Activated CD4-positive, alpha-beta T cell treated with anti-CD3 and anti-CD28 coated beads, Interleukin-2, amount 10 ng/mL, durations not matched to agents 7 days and 5 days (primary cell): ENCODE measurements at regions not wholly inside any gene's neighbourhood (a gene's known extent, or its start where the extent isn't known, plus 50 kb on each side); places are given as distances from the start of the nearest gene placed in this dataset.

ENCODE experiments used
- CTCF ChIA-PET: fragments of 350-600 bp; sonication (Branson Sonifier 250); formaldehyde crosslinking; loops from one replicate; lab custom pipeline; 2021; ENCODE audit warnings: antibody characterized with exemption; lab: Charles Lee
- POLR2A ChIA-PET: fragments of 350-600 bp; sonication (Branson Sonifier 250); formaldehyde crosslinking; loops from one replicate; lab custom pipeline; 2021; ENCODE audit warnings: antibody characterized with exemption; lab: Charles Lee
- DNase-seq: peaks from one replicate; pipeline ENCODE4 v3.0.0-alpha.2; 2020
- H3K27ac Mint-ChIP-seq: one replicate; pipeline ENCODE4 v1.8.0; 2021; ENCODE audit warnings: mild to moderate bottlenecking, moderate library complexity, mixed read lengths
- H3K27me3 Mint-ChIP-seq: one replicate; pipeline ENCODE4 v1.8.0; 2021; ENCODE audit warnings: mixed read lengths
- H3K36me3 Mint-ChIP-seq: one replicate; pipeline ENCODE4 v1.8.0; 2021; ENCODE audit warnings: low read depth, mixed read lengths
- H3K4me1 Mint-ChIP-seq: one replicate; pipeline ENCODE4 v1.8.0; 2021; ENCODE audit warnings: mixed read lengths
- H3K4me3 Mint-ChIP-seq: one replicate; pipeline ENCODE4 v1.8.0; 2021; ENCODE audit warnings: mild to moderate bottlenecking, moderate library complexity, mixed read lengths
- H3K9me3 Mint-ChIP-seq: one replicate; pipeline ENCODE4 v1.8.0; 2021; ENCODE audit warnings: mixed read lengths

DNA sequence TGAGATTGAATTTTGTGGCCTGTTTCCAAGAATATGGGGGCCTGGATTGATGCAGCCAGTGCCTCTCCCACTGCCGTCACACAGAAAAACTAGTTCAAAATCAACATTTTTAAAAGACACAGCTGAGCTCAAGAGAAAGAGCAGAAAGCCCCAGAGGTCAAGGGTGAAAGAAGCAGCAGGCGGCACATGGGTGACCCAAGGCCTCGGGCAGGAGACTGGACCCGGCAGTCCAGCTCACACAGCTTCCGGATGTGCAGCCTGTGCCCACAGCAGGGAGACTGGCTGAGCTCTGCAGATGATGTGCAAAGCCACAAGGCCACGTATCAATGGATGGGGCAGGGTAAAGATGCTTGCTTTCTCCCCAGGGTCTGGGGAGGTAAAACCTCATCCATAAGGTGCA lies 50.4 kb upstream of the RNF32 start:
- peaks cover 16% of the 10 kb centered on the region for H3K27me3 Mint-ChIP-seq
- POLR2A ChIA-PET, result no interaction called here
- H3K36me3 Mint-ChIP-seq, result no peaks in the 10 kb centered on the region
- CTCF ChIA-PET, result no interaction called here
- peaks cover 9% of the 10 kb centered on the region for H3K9me3 Mint-ChIP-seq
- no peaks in the 10 kb centered on the region for H3K4me1 Mint-ChIP-seq
- no peak for DNase-seq
- H3K4me3 Mint-ChIP-seq, result no peak overlapping the region
- no peak overlapping the region for H3K27ac Mint-ChIP-seq

DNA sequence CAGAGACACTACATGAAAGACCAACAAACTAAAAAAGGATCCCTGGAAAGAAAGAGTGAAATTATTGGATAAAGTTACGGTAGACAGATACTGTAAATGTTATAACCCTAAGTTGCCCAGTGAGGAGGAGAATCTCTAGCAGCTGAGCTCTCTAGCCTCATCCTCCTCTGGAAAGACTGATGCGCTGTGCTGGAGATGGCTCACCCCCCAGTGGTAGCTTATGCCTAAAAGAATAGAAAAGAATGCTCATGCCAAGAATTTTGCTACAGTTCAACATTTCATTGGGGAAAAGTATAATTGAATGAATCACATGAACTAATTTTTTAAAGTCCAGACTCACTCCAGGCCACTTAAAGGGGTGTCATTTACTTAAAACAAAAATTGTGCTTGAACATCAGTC lies 50.8 kb upstream of the RNF32 start:
- H3K27me3 Mint-ChIP-seq, result peaks cover 20% of the 10 kb centered on the region
- ChIA-PET CTCF (no interaction called here), POLR2A (no interaction called here)
- H3K4me3 Mint-ChIP-seq, result no peak overlapping the region
- no peaks in the 10 kb centered on the region for H3K36me3 Mint-ChIP-seq
- H3K27ac Mint-ChIP-seq, result no peak overlapping the region
- H3K9me3 Mint-ChIP-seq, result peaks cover 9% of the 10 kb centered on the region
- no peak for DNase-seq
- no peaks in the 10 kb centered on the region for H3K4me1 Mint-ChIP-seq

DNA sequence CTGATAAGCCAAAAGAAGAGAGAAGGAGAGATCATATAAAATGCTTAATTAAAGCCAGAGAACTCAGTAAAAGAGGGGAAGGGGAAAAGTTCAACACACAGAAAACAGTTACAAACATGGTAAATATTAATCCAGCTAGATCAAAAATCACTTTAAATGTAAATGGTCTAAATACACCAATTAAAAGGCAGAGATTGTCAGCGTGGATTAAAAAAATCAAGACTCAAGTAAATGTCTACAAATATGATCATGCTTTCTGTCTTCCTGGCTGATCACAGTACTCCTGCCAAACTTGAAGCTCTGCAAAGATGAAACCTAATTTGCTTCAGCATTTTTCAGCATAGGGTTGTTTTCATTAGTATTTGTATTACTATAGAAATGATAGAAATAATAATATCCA lies 54.6 kb upstream of the RNF32 start:
- POLR2A ChIA-PET, result no interaction called here
- H3K4me3 Mint-ChIP-seq, result no peak overlapping the region
- H3K36me3 Mint-ChIP-seq, result no peaks in the 10 kb centered on the region
- H3K27ac Mint-ChIP-seq, result no peak overlapping the region
- no peaks in the 10 kb centered on the region for H3K9me3 Mint-ChIP-seq
- no peaks in the 10 kb centered on the region for H3K4me1 Mint-ChIP-seq
- peaks cover 17% of the 10 kb centered on the region for H3K27me3 Mint-ChIP-seq
- CTCF ChIA-PET, result no interaction called here
- no peak for DNase-seq

DNA sequence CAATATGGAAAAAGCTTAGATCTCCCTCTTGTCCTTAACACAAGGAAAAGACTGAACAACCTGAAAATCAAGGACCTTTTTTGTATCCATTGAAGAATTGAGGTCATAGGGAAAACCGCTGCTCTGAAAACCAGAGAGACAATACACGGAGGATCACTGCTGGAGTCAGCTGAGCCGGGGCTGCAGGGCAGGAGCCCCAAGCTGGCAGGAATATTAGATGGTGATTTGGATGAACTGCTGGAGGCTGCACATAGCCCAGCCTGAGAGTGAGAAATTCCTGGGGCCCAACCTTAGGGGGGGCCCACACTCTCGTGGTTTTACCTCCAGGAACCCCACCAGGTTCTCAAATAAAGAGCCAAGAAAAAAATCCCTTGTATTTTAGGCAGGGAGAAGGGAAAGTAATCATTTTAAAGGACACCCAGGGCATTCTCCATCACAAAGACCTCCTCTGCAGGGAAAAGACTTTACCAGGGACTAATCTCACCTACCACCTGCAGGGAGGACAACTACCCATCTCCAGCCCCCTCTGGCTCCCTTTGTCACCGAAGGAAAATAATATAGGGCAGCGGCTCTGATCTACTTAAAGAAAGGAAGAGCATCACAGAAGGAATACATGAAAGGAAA lies 55.4 kb upstream of the RNF32 start:
- H3K9me3 Mint-ChIP-seq, result no peaks in the 10 kb centered on the region
- no peaks in the 10 kb centered on the region for H3K4me1 Mint-ChIP-seq
- DNase-seq, result no peak
- ChIA-PET POLR2A (no interaction called here), CTCF (no interaction called here)
- H3K36me3 Mint-ChIP-seq, result no peaks in the 10 kb centered on the region
- H3K4me3 Mint-ChIP-seq, result no peak overlapping the region
- H3K27ac Mint-ChIP-seq, result no peak overlapping the region
- H3K27me3 Mint-ChIP-seq, result peaks cover 19% of the 10 kb centered on the region

DNA sequence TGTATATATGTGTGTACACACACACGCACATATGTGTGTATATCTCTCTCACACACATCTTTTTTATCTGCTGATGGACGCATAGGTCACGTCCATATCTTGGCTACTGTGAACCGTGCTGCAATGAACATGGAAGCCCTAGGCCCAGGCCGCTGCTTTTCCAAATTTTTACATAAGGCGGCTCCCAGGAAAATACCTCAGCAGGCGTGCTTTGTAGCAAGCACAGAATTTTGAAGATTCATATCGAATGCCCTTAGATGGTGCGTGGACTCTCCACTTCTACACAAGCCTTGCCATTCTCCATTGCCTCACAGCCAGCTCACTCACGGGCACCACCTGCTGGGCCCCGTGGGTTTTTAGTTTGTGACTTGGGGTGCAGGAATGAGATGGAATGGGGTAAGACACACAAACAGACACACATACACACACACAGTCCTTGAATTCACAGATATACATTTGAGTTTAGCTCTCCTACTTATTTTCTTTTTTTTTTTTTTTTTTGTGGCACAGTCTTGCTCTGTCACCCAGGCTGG lies 57.9 kb upstream of the RNF32 start:
- no peaks in the 10 kb centered on the region for H3K9me3 Mint-ChIP-seq
- ChIA-PET CTCF (no interaction called here), POLR2A (no interaction called here)
- H3K27me3 Mint-ChIP-seq, result peaks cover 15% of the 10 kb centered on the region
- no peaks in the 10 kb centered on the region for H3K4me1 Mint-ChIP-seq
- H3K36me3 Mint-ChIP-seq, result no peaks in the 10 kb centered on the region
- DNase-seq, result no peak
- H3K4me3 Mint-ChIP-seq, result no peak overlapping the region
- no peak overlapping the region for H3K27ac Mint-ChIP-seq

DNA sequence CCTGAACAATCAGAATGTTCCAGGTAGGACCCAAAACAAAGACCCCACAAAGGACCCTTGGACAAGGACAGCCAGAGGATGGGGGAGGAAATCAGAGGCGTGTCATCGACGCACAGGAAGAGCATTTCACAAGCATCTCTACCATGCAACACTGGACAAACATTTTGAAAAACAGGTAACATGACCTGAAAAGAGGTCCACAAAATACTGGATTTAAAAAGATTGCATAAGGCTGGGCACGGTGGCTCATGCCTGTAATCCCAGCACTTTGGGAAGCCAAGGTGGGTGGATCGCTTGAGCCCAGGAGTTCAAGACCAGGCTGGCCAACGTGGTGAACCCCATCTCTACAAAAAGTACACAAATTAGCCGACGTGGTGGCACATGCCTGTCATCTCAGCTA lies 60.5 kb upstream of the RNF32 start:
- H3K27ac Mint-ChIP-seq, result no peak overlapping the region
- H3K9me3 Mint-ChIP-seq, result no peaks in the 10 kb centered on the region
- H3K4me1 Mint-ChIP-seq, result no peaks in the 10 kb centered on the region
- ChIA-PET POLR2A (no interaction called here), CTCF (no interaction called here)
- no peak for DNase-seq
- no peaks in the 10 kb centered on the region for H3K36me3 Mint-ChIP-seq
- peaks cover 15% of the 10 kb centered on the region for H3K27me3 Mint-ChIP-seq
- no peak overlapping the region for H3K4me3 Mint-ChIP-seq

DNA sequence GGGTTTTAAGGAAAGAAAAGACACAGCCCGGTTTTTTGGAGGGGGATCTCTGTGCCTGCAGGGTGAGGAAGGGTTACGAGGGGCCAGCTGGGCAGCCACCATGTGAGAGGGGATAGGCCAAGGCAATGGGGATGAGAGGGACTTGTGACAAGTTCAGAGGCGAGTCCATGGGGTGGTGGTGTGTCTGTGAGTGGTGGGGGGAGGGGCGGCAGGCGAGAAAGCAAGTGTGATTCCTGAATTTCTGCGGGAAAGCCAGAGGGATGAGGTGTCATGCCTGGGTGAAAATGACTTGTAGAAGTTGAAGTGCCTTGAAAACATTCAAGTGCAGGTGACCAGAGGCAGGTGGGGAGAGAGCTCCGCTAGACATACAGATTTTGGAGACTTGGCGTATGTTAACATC lies 61.0 kb upstream of the RNF32 start:
- DNase-seq, result no peak
- CTCF ChIA-PET, result no interaction called here
- H3K27me3 Mint-ChIP-seq, result peaks cover 17% of the 10 kb centered on the region
- H3K4me3 Mint-ChIP-seq, result no peak overlapping the region
- no peaks in the 10 kb centered on the region for H3K4me1 Mint-ChIP-seq
- POLR2A ChIA-PET, result no interaction called here
- H3K36me3 Mint-ChIP-seq, result no peaks in the 10 kb centered on the region
- no peaks in the 10 kb centered on the region for H3K9me3 Mint-ChIP-seq
- H3K27ac Mint-ChIP-seq, result no peak overlapping the region

DNA sequence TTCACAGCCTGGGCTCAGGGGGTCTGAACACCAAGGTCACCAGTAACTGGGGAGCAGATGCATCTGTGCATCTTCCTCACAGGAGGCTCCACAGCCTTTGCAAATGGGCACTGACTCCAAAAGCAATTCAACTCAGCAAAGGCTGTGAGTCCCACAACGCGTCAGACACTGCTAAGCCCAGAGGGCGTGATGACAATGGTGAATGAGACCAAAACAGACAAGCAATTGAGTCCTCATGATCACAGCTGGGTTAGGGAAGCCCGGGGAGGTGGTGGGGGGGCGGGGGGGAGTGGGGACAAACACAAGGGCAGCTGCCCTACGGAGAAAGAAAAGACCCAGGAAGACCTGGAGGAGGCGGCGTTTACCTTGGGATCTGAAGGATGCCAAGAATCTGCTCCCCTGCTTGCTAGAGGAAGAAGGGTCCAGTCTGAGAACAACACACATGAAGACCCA lies 61.6 kb upstream of the RNF32 start:
- Mint-ChIP-seq H3K4me3 (no peak overlapping the region), H3K27ac (no peak overlapping the region), H3K27me3 (peaks cover 22% of the 10 kb centered on the region), H3K36me3 (no peaks in the 10 kb centered on the region), H3K4me1 (no peaks in the 10 kb centered on the region), H3K9me3 (no peaks in the 10 kb centered on the region)
- POLR2A ChIA-PET, result no interaction called here
- CTCF ChIA-PET, result no interaction called here
- DNase-seq, result no peak

DNA sequence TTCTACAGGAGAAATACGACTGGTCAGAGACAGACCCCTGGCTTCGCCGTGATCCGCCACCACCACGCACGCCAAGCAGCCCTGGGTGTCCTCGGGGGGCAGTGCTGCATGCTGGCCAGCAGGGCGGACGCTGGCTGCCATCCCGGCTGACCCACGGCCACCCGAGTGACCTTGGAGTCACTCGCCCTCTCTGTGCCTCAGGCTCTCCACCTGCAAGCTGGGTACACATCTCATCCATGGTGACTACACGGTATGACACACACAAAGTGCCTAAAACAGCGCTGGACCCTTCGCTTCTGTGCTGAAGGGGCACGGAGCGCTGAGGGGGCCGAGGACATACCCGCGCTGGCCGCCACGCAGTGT lies 62.0 kb upstream of the RNF32 start:
- Mint-ChIP-seq H3K36me3 (no peaks in the 10 kb centered on the region), H3K4me1 (no peaks in the 10 kb centered on the region), H3K27ac (no peak overlapping the region), H3K9me3 (no peaks in the 10 kb centered on the region), H3K4me3 (no peak overlapping the region), H3K27me3 (peaks cover 27% of the 10 kb centered on the region)
- no peak for DNase-seq
- ChIA-PET POLR2A (no interaction called here), CTCF (no interaction called here)

DNA sequence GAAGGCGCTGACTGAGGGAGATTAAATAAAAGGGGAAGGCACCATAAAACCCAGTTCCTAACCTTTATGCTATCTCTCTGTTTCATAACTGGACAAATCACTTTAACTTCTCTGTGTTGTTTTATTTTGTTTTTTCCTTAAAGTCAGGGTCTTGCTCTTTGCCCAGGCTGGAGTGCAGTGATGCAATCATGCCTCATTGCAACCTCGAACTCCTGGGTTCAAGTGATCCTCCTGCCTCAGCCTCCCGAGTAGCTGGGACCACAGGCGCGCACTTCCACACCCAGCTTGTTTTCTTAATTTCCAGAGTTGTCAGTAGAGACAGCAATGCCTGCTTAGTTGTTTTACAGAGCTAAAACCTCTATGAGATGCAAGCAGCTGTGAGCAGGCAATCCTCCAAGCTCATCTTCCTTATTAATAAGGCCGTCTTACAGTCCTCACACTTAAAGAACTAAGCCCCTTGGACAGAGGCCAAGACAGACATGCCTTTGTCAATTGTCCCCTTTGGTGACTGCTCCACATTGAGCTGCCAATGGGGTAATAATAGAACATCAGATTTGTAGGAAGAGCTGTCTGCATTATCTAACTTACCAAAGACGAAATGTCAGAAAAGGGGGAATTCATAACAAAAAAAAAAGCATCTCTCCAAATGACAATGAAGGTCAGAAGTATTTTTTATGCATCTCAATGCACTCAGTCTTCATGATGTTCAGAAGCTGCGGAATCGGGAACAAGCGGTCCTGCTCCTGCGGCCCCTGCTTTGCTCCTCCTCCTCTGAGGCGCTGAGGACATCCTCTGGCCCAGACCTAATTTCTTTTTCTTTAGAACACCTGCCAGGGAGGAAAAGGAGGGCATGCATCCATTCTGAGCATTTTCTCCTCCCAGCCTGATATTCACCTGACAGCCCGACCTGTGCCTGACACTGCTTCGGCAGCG lies 62.7 kb upstream of the RNF32 start:
- Mint-ChIP-seq H3K4me1 (no peaks in the 10 kb centered on the region), H3K36me3 (no peaks in the 10 kb centered on the region), H3K27ac (no peak overlapping the region), H3K9me3 (no peaks in the 10 kb centered on the region), H3K4me3 (no peak overlapping the region), H3K27me3 (peaks cover 33% of the 10 kb centered on the region)
- DNase-seq, result no peak
- CTCF ChIA-PET, result no interaction called here
- POLR2A ChIA-PET, result no interaction called here

DNA sequence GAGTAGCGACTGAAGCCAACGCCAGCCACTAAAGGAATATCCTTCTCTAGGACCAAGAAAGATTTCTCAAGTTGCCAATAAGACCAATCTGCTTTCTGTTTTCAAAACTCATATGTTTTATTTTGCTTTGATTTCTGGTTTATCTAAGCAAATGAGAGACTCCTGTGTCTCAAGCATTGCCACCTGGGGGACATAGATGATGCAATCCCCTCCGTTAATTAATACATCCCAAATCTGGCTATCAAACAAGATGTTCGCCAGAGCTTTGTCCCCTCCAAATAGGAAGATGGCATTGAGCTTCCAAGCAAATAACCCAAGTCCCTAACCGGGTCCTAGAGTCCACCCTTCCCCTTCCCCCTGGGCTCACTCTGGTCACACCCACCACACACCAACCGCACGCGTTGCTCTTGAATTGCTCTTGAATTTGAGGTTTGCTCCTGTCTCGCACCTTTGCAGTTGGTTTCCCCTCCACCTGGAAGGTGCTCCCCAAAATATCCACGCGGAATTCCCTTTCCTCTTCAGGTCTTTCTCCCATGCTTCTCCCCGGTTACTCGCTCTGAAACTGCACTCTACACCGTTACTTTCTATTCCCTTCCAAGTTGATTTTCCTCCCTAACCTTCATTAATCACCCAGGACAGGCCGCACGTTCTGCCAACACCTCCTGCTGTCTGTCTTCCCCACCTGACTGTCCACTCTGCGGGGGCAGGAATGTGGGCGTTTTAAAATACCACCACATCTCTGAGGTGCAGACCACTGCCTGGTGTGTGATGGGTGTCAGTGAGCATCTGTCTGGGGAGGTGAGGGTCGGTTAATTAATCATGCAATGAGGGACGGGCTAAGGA lies 64.1 kb upstream of the RNF32 start:
- Mint-ChIP-seq H3K4me3 (no peak overlapping the region), H3K27me3 (peaks cover 35% of the 10 kb centered on the region), H3K9me3 (no peaks in the 10 kb centered on the region), H3K27ac (no peak overlapping the region), H3K4me1 (no peaks in the 10 kb centered on the region), H3K36me3 (no peaks in the 10 kb centered on the region)
- ChIA-PET POLR2A (no interaction called here), CTCF (interaction anchor here (1.7 kb wide), 1 partner anchor 18 kb away, joined by 3 read pairs; no protein-coding TSS in a partner anchor)
- DNase-seq, result no peak

DNA sequence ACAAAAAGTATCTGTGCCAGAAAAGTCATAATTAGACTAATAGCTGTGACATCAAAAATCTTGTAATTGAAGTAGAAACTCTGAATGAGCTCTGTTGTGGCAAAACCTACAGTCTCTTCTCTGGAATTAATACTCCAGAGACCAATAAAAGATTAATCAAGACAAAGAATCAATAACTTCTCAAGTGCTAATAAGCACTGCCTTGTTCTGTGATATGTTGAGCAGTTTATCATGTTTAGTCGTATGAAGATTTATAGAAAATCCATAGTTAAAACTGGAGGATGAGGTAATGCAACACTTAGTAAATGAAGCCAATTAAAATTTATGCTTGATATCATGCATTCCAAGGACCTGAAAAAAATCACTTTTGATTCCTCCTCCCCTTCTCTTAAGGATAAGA lies 72.3 kb upstream of the RNF32 start:
- ChIA-PET POLR2A (no interaction called here), CTCF (interaction anchor here (1.5 kb wide), 1 partner anchor 10 kb away, joined by 5 read pairs; no protein-coding TSS in a partner anchor)

More for the DNA sequence above, 72.3 kb upstream of the RNF32 start:
- no peaks in the 10 kb centered on the region for H3K4me1 Mint-ChIP-seq
- H3K4me3 Mint-ChIP-seq, result no peak overlapping the region
- peaks cover 8% of the 10 kb centered on the region for H3K27me3 Mint-ChIP-seq
- peaks cover 13% of the 10 kb centered on the region for H3K9me3 Mint-ChIP-seq
- no peak for DNase-seq
- H3K27ac Mint-ChIP-seq, result no peak overlapping the region
- no peaks in the 10 kb centered on the region for H3K36me3 Mint-ChIP-seq
